MCF 10A (cell line): ENCODE measurements at regions not wholly inside any gene's neighbourhood (a gene's known extent, or its start where the extent isn't known, plus 50 kb on each side); places are given as distances from the start of the nearest gene placed in this dataset.

ENCODE experiments used
- BruUV-seq: library from RNA; stranded (reverse); fragments of 400-500 nt; replicated peaks from 2 replicates; lab custom pipeline; 2021; lab: Mats Ljungman, UMichigan
- CTCF ChIA-PET: fragments of 300-600 bp; sonication (Branson Sonifier 250); formaldehyde crosslinking; extraction: SDS; loops from one replicate; lab custom pipeline; 2021; ENCODE audit warnings: antibody characterized with exemption, inconsistent platforms; lab: Yijun Ruan, JAX
- POLR2A ChIA-PET: fragments of 300-600, 350-650 bp; sonication (Branson Sonifier 250); formaldehyde crosslinking; extraction: SDS; loops from one replicate; lab custom pipeline; 2020; ENCODE audit warnings: antibody characterized with exemption, inconsistent platforms; lab: Yijun Ruan, JAX
- DNase-seq: peaks from one replicate; pipeline ENCODE4 v3.0.0-alpha.2; 2018; ENCODE audit not compliant: unreplicated experiment
- H3K27ac Mint-ChIP-seq: one replicate; pipeline ENCODE4 v1.8.0; 2022; ENCODE audit warnings: mild to moderate bottlenecking, low read depth, mixed read lengths; ENCODE audit not compliant: unreplicated experiment
- H3K27me3 Mint-ChIP-seq: one replicate; pipeline ENCODE4 v1.8.0; 2022; ENCODE audit warnings: mixed read lengths; ENCODE audit not compliant: insufficient read depth, unreplicated experiment
- H3K36me3 Mint-ChIP-seq: one replicate; pipeline ENCODE4 v1.8.0; 2022; ENCODE audit warnings: mild to moderate bottlenecking, moderate library complexity, mixed read lengths; ENCODE audit not compliant: insufficient read depth, unreplicated experiment
- H3K4me1 Mint-ChIP-seq: one replicate; pipeline ENCODE4 v1.8.0; 2022; ENCODE audit warnings: mixed read lengths; ENCODE audit not compliant: insufficient read depth, unreplicated experiment
- H3K4me3 Mint-ChIP-seq: one replicate; pipeline ENCODE4 v1.8.0; 2022; ENCODE audit warnings: mild to moderate bottlenecking, moderate library complexity, mixed read lengths; ENCODE audit not compliant: unreplicated experiment
- H3K9me3 Mint-ChIP-seq: one replicate; pipeline ENCODE4 v1.8.0; 2022; ENCODE audit warnings: mixed read lengths; ENCODE audit not compliant: unreplicated experiment
- CTCF ChIP-seq: fragments of 200-600 bp; IDR thresholded peaks from one replicate; pipeline ENCODE4 v1.8.0; 2022; ENCODE audit warnings: antibody characterized with exemption, mild to moderate bottlenecking; ENCODE audit not compliant: unreplicated experiment
- intact Hi-C: fragments of 100-400 bp; cut with micrococcal nuclease; formaldehyde crosslinking; loops from 2 replicates; pipeline ENCODE4 v1.14.1; 2022

- CTCF ChIA-PET, result no interaction called here
- no peak overlapping the region for H3K4me3 Mint-ChIP-seq
Measured at GRCh38 chr6:166691199-166691598, 64.1 kb upstream of the RPS6KA2 start.

GRCh38 chr6:166689687-166690086 lies 62.6 kb upstream of the RPS6KA2 start:
- no peak overlapping the region for H3K27ac Mint-ChIP-seq
- no peaks in the 10 kb centered on the region for H3K36me3 Mint-ChIP-seq
- peaks cover 8% of the 10 kb centered on the region for H3K4me1 Mint-ChIP-seq
- CTCF ChIA-PET, result no interaction called here
- no peak for TF ChIP-seq CTCF
- peaks cover 32% of the 10 kb centered on the region for H3K27me3 Mint-ChIP-seq
- DNase-seq, result no peak
- no peak overlapping the region for H3K4me3 Mint-ChIP-seq
- intact Hi-C loops, result no loop called here
- H3K9me3 Mint-ChIP-seq, result no peaks in the 10 kb centered on the region
- no TSS peak for BruUV-seq
- POLR2A ChIA-PET, result no interaction called here

More at GRCh38 chr6:166691199-166691598, 64.1 kb upstream of the RPS6KA2 start:
- intact Hi-C loops, result no loop called here
- no TSS peak for BruUV-seq
- TF ChIP-seq CTCF, result no peak
- DNase-seq, result peak; percentile 90
- Mint-ChIP-seq H3K27me3 (peaks cover 19% of the 10 kb centered on the region), H3K36me3 (no peaks in the 10 kb centered on the region), H3K9me3 (no peaks in the 10 kb centered on the region), H3K27ac (no peak overlapping the region), H3K4me1 (peaks cover 8% of the 10 kb centered on the region)
- POLR2A ChIA-PET, result interaction anchor here (0.7 kb wide), 1 partner anchor 75 kb away, joined by 3 read pairs; no protein-coding TSS in a partner anchor

- TF ChIP-seq CTCF, result no peak
- H3K9me3 Mint-ChIP-seq, result no peaks in the 10 kb centered on the region
- DNase-seq, result no peak
- H3K4me3 Mint-ChIP-seq, result no peak overlapping the region
- H3K4me1 Mint-ChIP-seq, result peaks cover 8% of the 10 kb centered on the region
- no peak overlapping the region for H3K27ac Mint-ChIP-seq
- no TSS peak for BruUV-seq
- intact Hi-C loops, result no loop called here
- no peaks in the 10 kb centered on the region for H3K36me3 Mint-ChIP-seq
- POLR2A ChIA-PET, result no interaction called here
- peaks cover 32% of the 10 kb centered on the region for H3K27me3 Mint-ChIP-seq
- CTCF ChIA-PET, result no interaction called here
Measured at GRCh38 chr6:166688901-166689300, 61.9 kb upstream of the RPS6KA2 start.

GRCh38 chr6:166687879-166688205 lies 60.8 kb upstream of the RPS6KA2 start:
- no peaks in the 10 kb centered on the region for H3K9me3 Mint-ChIP-seq
- DNase-seq, result no peak
- no TSS peak for BruUV-seq
- peaks cover 8% of the 10 kb centered on the region for H3K4me1 Mint-ChIP-seq
- POLR2A ChIA-PET, result no interaction called here
- peaks cover 32% of the 10 kb centered on the region for H3K27me3 Mint-ChIP-seq
- H3K27ac Mint-ChIP-seq, result no peak overlapping the region
- TF ChIP-seq CTCF, result no peak
- H3K36me3 Mint-ChIP-seq, result no peaks in the 10 kb centered on the region
- no peak overlapping the region for H3K4me3 Mint-ChIP-seq
- intact Hi-C loops, result no loop called here
- CTCF ChIA-PET, result no interaction called here
